IMR-90 (cell line): ENCODE measurements at regions not wholly inside any gene's neighbourhood (a gene's known extent, or its start where the extent isn't known, plus 50 kb on each side); places are given as distances from the start of the nearest gene placed in this dataset.

Experiments
- ATAC-seq: fragments of 200-7000 bp; cut with Tn5 transposase; 2 replicates; pipeline ENCODE4 v1.9.1; 2020; ENCODE audit warnings: low read depth, mild to moderate bottlenecking, moderate library complexity
- BruUV-seq: library from RNA; stranded (reverse); fragments of 400-500 nt; replicated peaks from 2 replicates; lab custom pipeline; 2021; lab: Mats Ljungman, UMichigan
- CTCF ChIA-PET: fragments of 300-600 bp; formaldehyde crosslinking; extraction: SDS; loops from one replicate; lab custom pipeline; 2021; ENCODE audit warnings: antibody characterized with exemption; lab: Yijun Ruan, JAX
- POLR2A ChIA-PET: fragments of 300-600 bp; sonication (Branson Sonifier 250); formaldehyde crosslinking; loops from one replicate; lab custom pipeline; 2022; ENCODE audit warnings: antibody characterized with exemption; ENCODE audit not compliant: unreplicated experiment; lab: Charles Lee
- DNase-seq: peaks from one replicate; pipeline ENCODE4 v3.0.0; 2013
- H2AFZ ChIP-seq: replicated peaks from 2 replicates; pipeline ENCODE3; 2013; ENCODE audit warnings: low read length, mild to moderate bottlenecking; ENCODE audit not compliant: poor library complexity
- H2AK5ac ChIP-seq: 2 replicates; pipeline ENCODE4 v1.6.1; 2013; ENCODE audit warnings: low read depth, low read length, inconsistent platforms
- H2AK9ac ChIP-seq: replicated peaks from 2 replicates; pipeline ENCODE3; 2013; ENCODE audit warnings: mild to moderate bottlenecking, low read depth, low read length, moderate library complexity; ENCODE audit not compliant: poor library complexity
- H2BK120ac ChIP-seq: 2 replicates; pipeline ENCODE4 v1.6.1; 2013; ENCODE audit warnings: low read depth, low read length, inconsistent platforms
- H2BK15ac ChIP-seq: 3 replicates; pipeline ENCODE4 v1.6.1; 2013; ENCODE audit warnings: low read depth, low read length, inconsistent platforms
- H2BK20ac ChIP-seq: 2 replicates; pipeline ENCODE4 v1.6.1; 2013; ENCODE audit warnings: low read depth, mild to moderate bottlenecking, inconsistent platforms, low read length, moderate library complexity
- H2BK5ac ChIP-seq: 2 replicates; pipeline ENCODE4 v1.6.1; 2013; ENCODE audit warnings: mild to moderate bottlenecking, low read depth, low read length, inconsistent platforms; ENCODE audit not compliant: poor library complexity, severe bottlenecking
- H3K14ac ChIP-seq: replicated peaks from 2 replicates; pipeline ENCODE4 v1.6.1; 2013; ENCODE audit warnings: low read depth, low read length, inconsistent platforms
- H3K18ac ChIP-seq: 2 replicates; pipeline ENCODE4 v1.6.1; 2013; ENCODE audit warnings: low read depth, low read length, control low read depth
- H3K23ac ChIP-seq: 2 replicates; pipeline ENCODE4 v1.6.1; 2013; ENCODE audit warnings: low read depth, low read length, inconsistent platforms
- H3K27ac ChIP-seq: 2 replicates; pipeline ENCODE4 v1.5.1; 2013; ENCODE audit warnings: mild to moderate bottlenecking, control low read depth, low read length; ENCODE audit not compliant: insufficient read depth
- H3K27me3 ChIP-seq: 2 replicates; pipeline ENCODE4 v1.6.1; 2013; ENCODE audit warnings: low read length; ENCODE audit not compliant: control insufficient read depth, insufficient read depth
- H3K36me3 ChIP-seq: 2 replicates; pipeline ENCODE4 v1.6.1; 2013; ENCODE audit warnings: low read length, mixed read lengths; ENCODE audit not compliant: control insufficient read depth, insufficient read depth
- H3K4ac ChIP-seq: 2 replicates; pipeline ENCODE4 v1.6.1; 2013; ENCODE audit warnings: low read depth, low read length, inconsistent platforms
- H3K4me1 ChIP-seq: 2 replicates; pipeline ENCODE4 v1.6.1; 2013; ENCODE audit warnings: low read length, mixed read lengths; ENCODE audit not compliant: control insufficient read depth, insufficient read depth
- H3K4me2 ChIP-seq: 2 replicates; pipeline ENCODE4 v1.6.1; 2013; ENCODE audit warnings: low read depth, mild to moderate bottlenecking, control low read depth, low read length, moderate library complexity
- H3K4me3 ChIP-seq: 2 replicates; pipeline ENCODE4 v1.5.1; 2013; ENCODE audit warnings: low read depth, mild to moderate bottlenecking, control low read depth, low read length, moderate library complexity; ENCODE audit not compliant: insufficient read depth
- H3K56ac ChIP-seq: 2 replicates; pipeline ENCODE4 v1.6.1; 2013; ENCODE audit warnings: low read length, inconsistent platforms; ENCODE audit not compliant: insufficient read depth; ENCODE audit errors: extremely low read depth
- H3K79me1 ChIP-seq, 2 experiments: 2 replicates each; pipeline ENCODE4 v1.6.1; 2013; ENCODE audit warnings: low read length in 2 of 2, inconsistent platforms in 1 of 2, low read depth in 1 of 2
- H3K9ac ChIP-seq: 2 replicates; pipeline ENCODE4 v1.6.1; 2013; ENCODE audit warnings: low read depth, low read length, control low read depth
- H3K9me1 ChIP-seq: 2 replicates; pipeline ENCODE4 v1.6.1; 2013; ENCODE audit warnings: low read length, inconsistent platforms; ENCODE audit not compliant: insufficient read depth
- H3K9me3 ChIP-seq: 2 replicates; pipeline ENCODE4 v1.6.1; 2013; ENCODE audit warnings: low read length; ENCODE audit not compliant: control insufficient read depth, insufficient read depth
- H4K20me1 ChIP-seq: 2 replicates; pipeline ENCODE4 v1.6.1; 2013; ENCODE audit warnings: low read length, inconsistent platforms; ENCODE audit not compliant: insufficient read depth
- H4K5ac ChIP-seq: 2 replicates; pipeline ENCODE4 v1.6.1; 2013; ENCODE audit warnings: mild to moderate bottlenecking, low read depth, low read length, control low read depth
- H4K8ac ChIP-seq, 2 experiments: 2 replicates each; pipeline ENCODE4 v1.6.1; 2013; ENCODE audit warnings: low read depth in 2 of 2, low read length in 2 of 2, control low read depth in 1 of 2, inconsistent platforms in 1 of 2
- H4K91ac ChIP-seq: 2 replicates; pipeline ENCODE4 v1.6.1; 2013; ENCODE audit warnings: low read depth, low read length, inconsistent platforms; ENCODE audit not compliant: insufficient read depth
- FOS ChIP-seq: fragments of 150-350 bp; IDR thresholded peaks from 2 replicates; pipeline ENCODE4 v1.6.1; 2016; ENCODE audit warnings: low read depth, low read length
- MAZ ChIP-seq: IDR thresholded peaks from 2 replicates; pipeline ENCODE4 v1.6.1; 2012; ENCODE audit warnings: low read depth, mild to moderate bottlenecking, low read length, improper control_type of control experiment, moderate library complexity, borderline replicate concordance
- RAD21 ChIP-seq: IDR thresholded peaks from 2 replicates; pipeline ENCODE4 v1.6.1; 2012; ENCODE audit warnings: low read length, improper control_type of control experiment
- RCOR1 ChIP-seq: IDR thresholded peaks from 2 replicates; pipeline ENCODE4 v1.6.1; 2012; ENCODE audit warnings: mild to moderate bottlenecking, low read length, improper control_type of control experiment; ENCODE audit not compliant: insufficient replicate concordance
- WGBS, 2 experiments: methylation state at CpG; one replicate each; pipeline versions ENCODE4 v1.1.5 to v1.1.7; 2013; ENCODE audit warnings: missing lambda C conversion rate in 2 of 2; ENCODE audit not compliant: insufficient read length in 1 of 2; ENCODE audit errors: extremely low coverage in 2 of 2; 5-methylcytosine and 5-hydroxymethylcytosine counted together
- dilution Hi-C: fragments of 300-500 bp; cut with HindIII; formaldehyde crosslinking; loops from one replicate; pipeline ENCODE4 v1.14.3; 2018; ENCODE audit warnings: low sequenced_read_pairs; ENCODE audit not compliant: unreplicated experiment
- in situ Hi-C: fragments of 300-500 bp; cut with MboI; formaldehyde crosslinking; loops from 3 replicates; pipeline ENCODE4 v1.14.3; 2019; ENCODE audit warnings: low sequenced_read_pairs, inconsistent platforms, mixed read lengths
- intact Hi-C: fragments of 100-400 bp; cut with micrococcal nuclease; formaldehyde crosslinking; loops from 2 replicates; pipeline ENCODE4 v1.10.0; 2022

DNA sequence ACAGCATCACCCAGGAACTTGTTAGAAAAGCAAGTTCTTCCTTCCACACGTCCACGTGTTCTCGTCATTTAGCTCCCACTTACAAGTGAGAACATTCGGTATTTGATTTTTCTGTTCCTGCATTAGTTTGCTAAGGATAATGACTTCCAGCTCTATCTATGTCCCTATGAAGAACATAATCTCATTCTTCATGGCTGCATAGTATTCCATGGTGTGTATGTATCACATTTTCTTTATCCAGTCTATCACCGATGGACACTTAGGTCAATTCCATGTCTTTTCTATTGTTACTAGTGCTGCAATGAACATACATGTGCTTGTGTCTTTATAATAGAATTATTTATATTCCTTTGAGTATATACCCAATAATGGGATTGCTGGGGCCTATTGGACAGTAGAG lies 368.7 kb upstream of the RUNX1 start:
- no peaks in the 10 kb centered on the region for H3K9me1 ChIP-seq
- ATAC-seq (no peak), DNase-seq (no peak)
- peaks cover 9% of the 10 kb centered on the region for H3K9me3 ChIP-seq
- H2BK5ac ChIP-seq: no peak overlapping the region
- H2BK15ac ChIP-seq: no peak overlapping the region
- no peak overlapping the region for H2BK20ac ChIP-seq
- no peak overlapping the region for H2BK120ac ChIP-seq
- no peak overlapping the region for H3K18ac ChIP-seq
- no peak overlapping the region for H3K27ac ChIP-seq
- intact Hi-C loops: loop anchor here (10.0 kb wide), 1 partner anchor 197 kb away; no protein-coding TSS in a partner anchor
- no peak overlapping the region for H3K4ac ChIP-seq
- H2AK5ac ChIP-seq: no peak overlapping the region
- H3K79me1 ChIP-seq: no peaks in the 10 kb centered on the region
- no peak overlapping the region for H3K9ac ChIP-seq
- H3K4me1 ChIP-seq: peaks cover 2% of the 10 kb centered on the region; the same call in 1 of the 2 replicates
- no peak overlapping the region for H3K4me3 ChIP-seq
- no peak overlapping the region for H3K14ac ChIP-seq
- H4K20me1 ChIP-seq: no peaks in the 10 kb centered on the region
- BruUV-seq: no TSS peak
- no peak overlapping the region for H2AK9ac ChIP-seq
- H3K36me3 ChIP-seq: no peaks in the 10 kb centered on the region
- no peak overlapping the region for H3K23ac ChIP-seq
- no peak overlapping the region for H3K4me2 ChIP-seq
- in situ Hi-C loops: loop anchor here (25.0 kb wide), 1 partner anchor 680 kb away; no protein-coding TSS in a partner anchor
- ChIA-PET POLR2A (no interaction called here), CTCF (interaction anchor here (0.6 kb wide), 1 partner anchor 223 kb away, joined by 3 read pairs; no protein-coding TSS in a partner anchor)
- no CpG with 5 or more reads among the region's 5 CpGs for WGBS, 2 experiments
- no peaks in the 10 kb centered on the region for H3K27me3 ChIP-seq
- no peak overlapping the region for H4K8ac ChIP-seq
- no peak overlapping the region for H4K91ac ChIP-seq
- H4K5ac ChIP-seq: no peak overlapping the region
- no peak overlapping the region for H2AFZ ChIP-seq
- dilution Hi-C loops: no loop called here
- no peak overlapping the region for H3K56ac ChIP-seq
- TF ChIP-seq FOS: no peak
- TF ChIP-seq RCOR1: no peak
- no peak for TF ChIP-seq RAD21
- no peak for TF ChIP-seq MAZ
